Stomach (tissue), 8 donors: ENCODE measurements at regions not wholly inside any gene's neighbourhood (a gene's known extent, or its start where the extent isn't known, plus 50 kb on each side); places are given as distances from the start of the nearest gene placed in this dataset.

Experiments used
- DNase-seq, 2 donors: peaks; one replicate each; pipeline versions ENCODE4 v3.0.0 to v3.0.0-alpha.2; 2013 to 2019
- H3K27ac ChIP-seq, 5 donors: fragments of 200-600 bp in 4 of 5; sonication (generic) in 4 of 5; one replicate each; pipeline ENCODE4 v1.5.1; 2013 to 2019; ENCODE audit warnings: mild to moderate bottlenecking in 1 of 5, moderate library complexity in 1 of 5
- H3K27me3 ChIP-seq, 3 donors: fragments of 200-600 bp; sonication (generic); one replicate each; pipeline ENCODE4 v1.5.1; 2017 to 2019; ENCODE audit warnings: mixed run types in 1 of 3
- H3K36me3 ChIP-seq, 4 donors: fragments of 200-600 bp; sonication (generic); 1 replicate in 3 of 4; 2 replicates in 1 of 4; pipeline ENCODE4 v1.5.1; 2016 to 2019
- H3K4me1 ChIP-seq, 4 donors: fragments of 200-600 bp; sonication (generic); one replicate each; pipeline ENCODE4 v1.5.1; 2016 to 2019
- H3K4me3 ChIP-seq, 4 donors: fragments of 200-600 bp; sonication (generic) in 3 of 4; one replicate each; pipeline ENCODE4 v1.5.1; 2016 to 2019; ENCODE audit warnings: mild to moderate bottlenecking in 1 of 4
- H3K9me3 ChIP-seq, 4 donors: fragments of 200-600 bp; sonication (generic); one replicate each; pipeline ENCODE4 v1.5.1; 2016 to 2019
- EP300 ChIP-seq: sonication (generic); formaldehyde crosslinking; IDR thresholded peaks from one replicate; pipeline ENCODE4 v1.6.1; 2017; ENCODE audit warnings: antibody characterized with exemption
- POLR2A ChIP-seq, 4 donors: fragments of 450-650 bp; IDR thresholded peaks; one replicate each; pipeline ENCODE4 v1.6.1; 2016; ENCODE audit warnings: antibody characterized with exemption in 4 of 4, control low read depth in 2 of 4, mild to moderate bottlenecking in 1 of 4, moderate library complexity in 1 of 4
- POLR2AphosphoS5 ChIP-seq, 3 donors: sonication (generic); formaldehyde crosslinking; IDR thresholded peaks; one replicate each; pipeline ENCODE4 v1.6.1; 2016; ENCODE audit warnings: antibody characterized with exemption in 3 of 3
- WGBS, 5 donors: extraction: QIAGEN DNeasy Blood & Tissue Kit in 3 of 5; methylation state at CpG; one replicate each; pipeline versions ENCODE4 v1.1.5 to v1.1.7; 2013 to 2018; 5-methylcytosine and 5-hydroxymethylcytosine counted together
- intact Hi-C: fragments of 100-400 bp; cut with DNase I; formaldehyde crosslinking; loops from one replicate; pipeline ENCODE4 v1.15.1; 2023; ENCODE audit warnings: low total_unique reads
- TF ChIP-seq, protein P1 (sequence below), 7 experiments: fragments of 450-650 bp in 4 of 7; fragments of 200-600 bp in 3 of 7; sonication (generic) in 3 of 7; IDR thresholded peaks; one replicate each; pipeline ENCODE4 v1.5.1; 2016 to 2019; ENCODE audit warnings: antibody characterized with exemption in 7 of 7, control low read depth in 2 of 7, mild to moderate bottlenecking in 1 of 7
- donor health status: healthy with polysubstance abuse.
- donor health status: Bipolar disorder and iron deficiency.
- donor health status: healthy.

GRCh38 chr11:76257074-76257719 is 50.9 kb upstream of the WNT11 start:
- Histone ChIP-seq H3K27me3 (peaks cover 0 to 6% (median 0%) of the 10 kb centered on the region in 3 donors), H3K4me3 (no peak overlapping the region), H3K4me1 (no peaks in the 10 kb centered on the region), H3K27ac (no peak overlapping the region), H3K9me3 (no peaks in the 10 kb centered on the region), H3K36me3 (no peaks in the 10 kb centered on the region)
- intact Hi-C loops = no loop called here
- no peak for DNase-seq
- WGBS, 5 donors = 51 to 62% (median 61%) methylated on average over 13 to 15 of the region's 15 CpGs
- TF ChIP-seq POLR2A (IDR thresholded peaks at IDR 0.05) (no peak), EP300 (no peak), POLR2AphosphoS5 (IDR thresholded peaks at IDR 0.05) (no peak)
- TF ChIP-seq, protein P1, sequence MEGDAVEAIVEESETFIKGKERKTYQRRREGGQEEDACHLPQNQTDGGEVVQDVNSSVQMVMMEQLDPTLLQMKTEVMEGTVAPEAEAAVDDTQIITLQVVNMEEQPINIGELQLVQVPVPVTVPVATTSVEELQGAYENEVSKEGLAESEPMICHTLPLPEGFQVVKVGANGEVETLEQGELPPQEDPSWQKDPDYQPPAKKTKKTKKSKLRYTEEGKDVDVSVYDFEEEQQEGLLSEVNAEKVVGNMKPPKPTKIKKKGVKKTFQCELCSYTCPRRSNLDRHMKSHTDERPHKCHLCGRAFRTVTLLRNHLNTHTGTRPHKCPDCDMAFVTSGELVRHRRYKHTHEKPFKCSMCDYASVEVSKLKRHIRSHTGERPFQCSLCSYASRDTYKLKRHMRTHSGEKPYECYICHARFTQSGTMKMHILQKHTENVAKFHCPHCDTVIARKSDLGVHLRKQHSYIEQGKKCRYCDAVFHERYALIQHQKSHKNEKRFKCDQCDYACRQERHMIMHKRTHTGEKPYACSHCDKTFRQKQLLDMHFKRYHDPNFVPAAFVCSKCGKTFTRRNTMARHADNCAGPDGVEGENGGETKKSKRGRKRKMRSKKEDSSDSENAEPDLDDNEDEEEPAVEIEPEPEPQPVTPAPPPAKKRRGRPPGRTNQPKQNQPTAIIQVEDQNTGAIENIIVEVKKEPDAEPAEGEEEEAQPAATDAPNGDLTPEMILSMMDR (IDR thresholded peaks at IDR 0.05) = no peak

- TF ChIP-seq, protein P1 (IDR thresholded peaks at IDR 0.05) = no peak
- TF ChIP-seq POLR2A (IDR thresholded peaks at IDR 0.05) = no peak
- no peak for TF ChIP-seq EP300
- no peak for TF ChIP-seq POLR2AphosphoS5 (IDR thresholded peaks at IDR 0.05)
- no peak for DNase-seq
- WGBS, 5 donors = 82 to 87% (median 84%) methylated on average over 11 to 14 of the region's 14 CpGs
- Histone ChIP-seq H3K4me1 (no peaks in the 10 kb centered on the region), H3K27ac (no peak overlapping the region), H3K9me3 (no peaks in the 10 kb centered on the region), H3K27me3 (peaks cover 0 to 6% (median 0%) of the 10 kb centered on the region in 3 donors), H3K4me3 (no peak overlapping the region), H3K36me3 (no peaks in the 10 kb centered on the region)
- intact Hi-C loops = no loop called here
Measured at GRCh38 chr11:76256448-76256847, 50.1 kb upstream of the WNT11 start.
